ENCODE measurements at regions not wholly inside any gene's neighbourhood (a gene's known extent, or its start where the extent isn't known, plus 50 kb on each side); places are given as distances from the start of the nearest gene placed in this dataset.
"Not testable (repeated sequence)": the region's sequence is repeated elsewhere in the genome, so short reads cannot be mapped to it uniquely, and the experiment has no call there.

GRCh38 chr16:27600381-27600780 is 50.4 kb downstream of the KATNIP start:
- Histone ChIP-seq H3K27me3 (no peaks in the 10 kb centered on the region), H3K36me3 (peaks cover 0 to 14% of the 10 kb centered on the region in 2 donors), H3K27ac (no peak overlapping the region), H3K9me3 (no peaks in the 10 kb centered on the region), H3K4me3 (no peak overlapping the region), H3K4me1 (no peaks in the 10 kb centered on the region)
- WGBS, 2 donors (ENCODE audit: low coverage in 1 of 2): 80 to 83% methylated on average over 1 to 4 of the region's 6 CpGs
- ATAC-seq: no peak
- TF ChIP-seq EP300 (IDR thresholded peaks at IDR 0.05) (no peak), POLR2AphosphoS5 (IDR thresholded peaks at IDR 0.05) (no peak), CTCF (IDR thresholded peaks at IDR 0.05) (no peak), POLR2A (IDR thresholded peaks at IDR 0.05) (no peak)

GRCh38 chr16:27602103-27602502 is 52.2 kb downstream of the KATNIP start:
- H3K36me3 ChIP-seq: peaks cover 0 to 14% of the 10 kb centered on the region in 2 donors
- H3K4me1 ChIP-seq: no peaks in the 10 kb centered on the region
- TF ChIP-seq EP300 (IDR thresholded peaks at IDR 0.05): no peak
- TF ChIP-seq POLR2A (IDR thresholded peaks at IDR 0.05): no peak
- no peak for TF ChIP-seq CTCF (IDR thresholded peaks at IDR 0.05)
- TF ChIP-seq POLR2AphosphoS5 (IDR thresholded peaks at IDR 0.05): no peak
- no peaks in the 10 kb centered on the region for H3K9me3 ChIP-seq
- H3K27me3 ChIP-seq: no peaks in the 10 kb centered on the region
- no peak overlapping the region for H3K4me3 ChIP-seq
- H3K27ac ChIP-seq: no peak overlapping the region
- WGBS, 2 donors (ENCODE audit: low coverage in 1 of 2): 88 to 100% methylated on average over 1 to 4 of the region's 4 CpGs
- ATAC-seq: no peak

- not testable (repeated sequence) for ATAC-seq
- WGBS, 2 donors (ENCODE audit: low coverage in 1 of 2): 62 to 73% methylated on average over 9 to 10 of the region's 12 CpGs
Observed at GRCh38 chr16:27605500-27606106, 55.7 kb downstream of the KATNIP start.

GRCh38 chr16:27611340-27611739 is 61.4 kb downstream of the KATNIP start:
- WGBS, 2 donors (ENCODE audit: low coverage in 1 of 2): 92 to 100% methylated on average over 4 to 5 of the region's 5 CpGs
- no peak for ATAC-seq
- no peaks in the 10 kb centered on the region for H3K27me3 ChIP-seq
- no peaks in the 10 kb centered on the region for H3K4me1 ChIP-seq
- H3K4me3 ChIP-seq: no peak overlapping the region
- peaks cover 0 to 12% of the 10 kb centered on the region in 2 donors for H3K36me3 ChIP-seq
- no peak overlapping the region for H3K27ac ChIP-seq
- H3K9me3 ChIP-seq: no peaks in the 10 kb centered on the region
- TF ChIP-seq POLR2AphosphoS5 (IDR thresholded peaks at IDR 0.05) (no peak), CTCF (IDR thresholded peaks at IDR 0.05) (no peak), POLR2A (IDR thresholded peaks at IDR 0.05) (no peak), EP300 (IDR thresholded peaks at IDR 0.05) (no peak)

More at GRCh38 chr16:27605500-27606106, 55.7 kb downstream of the KATNIP start:
- H3K27me3 ChIP-seq, H3K4me1 ChIP-seq, H3K9me3 ChIP-seq, H3K27ac ChIP-seq, H3K4me3 ChIP-seq: not testable (repeated sequence)
- peak in 2 of 4 experiments; percentile 16 to 50 for TF ChIP-seq CTCF (IDR thresholded peaks at IDR 0.05)
- H3K36me3 ChIP-seq: peaks cover 0 to 12% of the 10 kb centered on the region in 2 donors

GRCh38 chr16:27613238-27613791 is 63.4 kb downstream of the KATNIP start:
- 70 to 79% methylated on average over 6 to 8 of the region's 8 CpGs for WGBS, 2 donors (ENCODE audit: low coverage in 1 of 2)
- Histone ChIP-seq H3K4me3 (no peak overlapping the region), H3K27me3 (no peaks in the 10 kb centered on the region), H3K36me3 (peaks cover 0 to 16% of the 10 kb centered on the region in 2 donors), H3K27ac (no peak overlapping the region), H3K9me3 (no peaks in the 10 kb centered on the region), H3K4me1 (no peaks in the 10 kb centered on the region)
- TF ChIP-seq CTCF (IDR thresholded peaks at IDR 0.05) (no peak), POLR2AphosphoS5 (IDR thresholded peaks at IDR 0.05) (no peak), POLR2A (IDR thresholded peaks at IDR 0.05) (no peak), EP300 (IDR thresholded peaks at IDR 0.05) (no peak)
- no peak for ATAC-seq
